ENCODE measurements at regions not wholly inside any gene's neighbourhood (a gene's known extent, or its start where the extent isn't known, plus 50 kb on each side); places are given as distances from the start of the nearest gene placed in this dataset.

- H3K27ac ChIP-seq = no peak overlapping the region
- TF ChIP-seq CTCF (IDR thresholded peaks at IDR 0.05) = no peak
- H3K4me1 ChIP-seq (ENCODE audit: control insufficient read depth in 1 of 2, insufficient read depth in 1 of 2, low read depth in 1 of 2, low read length in 1 of 2) = no peaks in the 10 kb centered on the region
- no peaks in the 10 kb centered on the region for H3K27me3 ChIP-seq
- no peaks in the 10 kb centered on the region for H3K36me3 ChIP-seq
- no peaks in the 10 kb centered on the region for H3K9me3 ChIP-seq
- no peak overlapping the region for H3K4me3 ChIP-seq (ENCODE audit: low read depth in 1 of 2, low read length in 1 of 2)
These were observed 489.3 kb upstream of the SOX9 start for GRCh38 chr17:71631483-71631882.

DNA sequence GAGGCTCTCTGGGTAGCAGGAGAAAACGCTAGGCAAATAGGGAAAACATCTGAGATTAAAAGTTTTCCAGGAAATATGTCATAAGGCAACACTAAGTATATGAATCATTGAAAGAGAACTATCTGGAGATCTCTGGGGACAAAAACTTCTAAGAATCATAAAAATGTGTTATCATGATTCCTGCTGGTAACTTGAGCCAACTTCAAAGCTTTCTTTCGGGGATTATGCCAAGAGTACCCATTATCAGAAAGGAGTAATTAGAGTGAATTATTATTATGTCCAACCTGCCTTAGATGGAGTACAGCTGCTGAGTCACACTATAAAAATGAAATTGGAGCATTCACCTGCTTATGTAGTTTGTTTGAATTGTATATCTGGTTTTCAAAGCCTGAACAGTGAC lies 488.5 kb upstream of the SOX9 start:
- H3K27ac ChIP-seq = no peak overlapping the region

DNA sequence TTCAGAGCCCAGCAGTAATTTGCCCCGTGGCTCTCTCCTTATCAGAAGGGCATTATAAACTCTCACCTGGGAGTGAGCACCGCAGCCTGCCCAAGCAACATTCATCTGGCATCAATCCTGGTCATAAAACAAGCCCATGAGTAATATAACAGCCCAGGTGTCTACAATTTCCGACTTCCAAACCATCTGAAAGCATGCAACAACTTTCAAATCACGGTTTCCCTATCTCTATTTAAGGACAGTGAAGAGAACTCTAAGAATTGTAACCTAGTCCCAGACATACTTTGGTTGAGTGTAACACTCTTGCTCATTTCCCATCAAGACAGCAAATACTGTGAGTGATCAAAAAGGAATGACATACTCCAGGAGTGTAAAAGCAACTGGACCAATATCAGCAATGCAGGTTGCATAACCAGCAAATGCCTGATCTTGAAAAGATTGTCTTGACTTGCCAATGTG lies 487.4 kb upstream of the SOX9 start:
- H3K4me3 ChIP-seq (ENCODE audit: low read depth in 1 of 2, low read length in 1 of 2) = no peak overlapping the region
- no peak for TF ChIP-seq CTCF (IDR thresholded peaks at IDR 0.05)
- no peaks in the 10 kb centered on the region for H3K36me3 ChIP-seq
- no peaks in the 10 kb centered on the region for H3K9me3 ChIP-seq
- H3K27me3 ChIP-seq = no peaks in the 10 kb centered on the region
- H3K27ac ChIP-seq = no peak overlapping the region
- no peaks in the 10 kb centered on the region for H3K4me1 ChIP-seq (ENCODE audit: control insufficient read depth in 1 of 2, insufficient read depth in 1 of 2, low read depth in 1 of 2, low read length in 1 of 2)

More for the DNA sequence above, 488.5 kb upstream of the SOX9 start:
- H3K9me3 ChIP-seq = no peaks in the 10 kb centered on the region
- H3K4me3 ChIP-seq (ENCODE audit: low read depth in 1 of 2, low read length in 1 of 2) = no peak overlapping the region
- H3K4me1 ChIP-seq (ENCODE audit: control insufficient read depth in 1 of 2, insufficient read depth in 1 of 2, low read depth in 1 of 2, low read length in 1 of 2) = no peaks in the 10 kb centered on the region
- H3K36me3 ChIP-seq = no peaks in the 10 kb centered on the region
- no peaks in the 10 kb centered on the region for H3K27me3 ChIP-seq
- TF ChIP-seq CTCF (IDR thresholded peaks at IDR 0.05) = no peak

DNA sequence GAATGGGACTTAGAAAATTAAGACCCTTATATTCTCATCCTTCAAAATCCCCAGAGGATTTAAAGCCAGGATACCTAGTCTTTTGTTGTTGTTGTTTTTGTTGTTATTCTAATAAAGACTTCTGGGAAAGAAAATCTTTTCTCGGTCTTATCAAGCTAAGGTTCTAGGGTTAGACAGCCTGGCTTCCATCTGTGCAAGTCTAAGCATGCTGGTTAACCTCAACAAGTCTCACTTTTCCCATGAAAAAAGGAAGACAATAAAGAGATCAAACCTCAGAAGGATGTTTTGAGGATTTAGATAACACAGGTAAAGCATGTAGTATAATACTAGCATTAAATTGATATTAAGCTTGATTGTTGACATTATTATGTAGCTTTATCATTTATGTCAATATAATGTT lies 486.4 kb upstream of the SOX9 start:
- H3K36me3 ChIP-seq = no peaks in the 10 kb centered on the region
- no peak overlapping the region for H3K27ac ChIP-seq
- no peaks in the 10 kb centered on the region for H3K4me1 ChIP-seq (ENCODE audit: control insufficient read depth in 1 of 2, insufficient read depth in 1 of 2, low read depth in 1 of 2, low read length in 1 of 2)
- H3K9me3 ChIP-seq = no peaks in the 10 kb centered on the region
- no peak overlapping the region for H3K4me3 ChIP-seq (ENCODE audit: low read depth in 1 of 2, low read length in 1 of 2)
- H3K27me3 ChIP-seq = no peaks in the 10 kb centered on the region
- no peak for TF ChIP-seq CTCF (IDR thresholded peaks at IDR 0.05)

DNA sequence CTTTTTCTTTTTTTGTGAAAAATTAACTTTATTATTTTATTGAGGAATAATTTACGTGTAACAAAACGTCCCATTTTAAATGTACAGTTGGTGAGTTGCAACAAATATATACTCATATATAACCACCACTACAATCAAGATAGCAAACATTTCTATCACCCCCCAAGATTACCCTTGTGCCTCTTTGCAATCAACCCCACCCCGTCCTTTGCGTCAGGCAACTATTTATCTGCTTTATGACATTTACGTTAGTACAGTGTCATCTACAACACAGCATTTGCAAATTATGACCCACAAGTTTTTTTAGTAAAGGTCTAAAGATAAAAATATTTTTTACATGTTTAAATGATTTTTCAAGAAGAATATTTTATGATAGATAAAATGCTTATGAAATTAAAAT lies 485.6 kb upstream of the SOX9 start:
- Histone ChIP-seq H3K4me3 (ENCODE audit: low read depth in 1 of 2, low read length in 1 of 2) (no peak overlapping the region), H3K4me1 (ENCODE audit: control insufficient read depth in 1 of 2, insufficient read depth in 1 of 2, low read depth in 1 of 2, low read length in 1 of 2) (no peaks in the 10 kb centered on the region), H3K27ac (no peak overlapping the region), H3K9me3 (no peaks in the 10 kb centered on the region), H3K27me3 (no peaks in the 10 kb centered on the region), H3K36me3 (no peaks in the 10 kb centered on the region)
- no peak for TF ChIP-seq CTCF (IDR thresholded peaks at IDR 0.05)

DNA sequence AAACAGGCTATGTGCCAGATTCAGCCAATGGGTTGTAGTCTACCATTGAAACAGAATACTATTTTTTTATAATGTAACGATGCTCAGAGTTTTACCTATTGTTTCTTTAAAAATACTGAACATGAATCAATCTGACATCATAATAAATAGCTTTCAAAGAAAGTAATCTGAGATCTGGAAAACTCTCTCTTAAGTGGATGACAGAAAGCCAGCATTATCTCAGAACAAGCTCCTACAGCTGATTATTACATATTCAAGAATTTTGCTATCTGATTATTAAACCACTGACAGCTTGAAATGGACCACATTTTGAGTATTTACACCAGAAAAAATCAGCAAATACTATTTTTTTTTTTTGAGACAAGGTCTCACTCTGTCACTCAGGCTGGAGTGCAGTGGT lies 484.2 kb upstream of the SOX9 start:
- Histone ChIP-seq H3K9me3 (no peaks in the 10 kb centered on the region), H3K4me3 (ENCODE audit: low read depth in 1 of 2, low read length in 1 of 2) (no peak overlapping the region), H3K4me1 (ENCODE audit: control insufficient read depth in 1 of 2, insufficient read depth in 1 of 2, low read depth in 1 of 2, low read length in 1 of 2) (no peaks in the 10 kb centered on the region), H3K27me3 (no peaks in the 10 kb centered on the region), H3K36me3 (no peaks in the 10 kb centered on the region), H3K27ac (no peak overlapping the region)
- TF ChIP-seq CTCF (IDR thresholded peaks at IDR 0.05) = no peak
